ENCODE measurements at regions not wholly inside any gene's neighbourhood (a gene's known extent, or its start where the extent isn't known, plus 50 kb on each side); places are given as distances from the start of the nearest gene placed in this dataset.
A peak's percentile ranks its signal among the peaks of the same experiment; 100 is the strongest.

GRCh38 chr16:8310323-8310722 is 280.0 kb downstream of the TMEM114 start:
- DNase-seq (ENCODE audit: low read depth in 4 of 6, low spot score in 6 of 6), result peak in 2 of 6 donors; percentile 50 to 53
- H3K4me1 ChIP-seq (ENCODE audit: control insufficient read depth, insufficient read depth, low read length), result no peaks in the 10 kb centered on the region
- H3K4me3 ChIP-seq (ENCODE audit: low read depth, low read length), result no peak overlapping the region
- H3K27me3 ChIP-seq (ENCODE audit: control insufficient read depth, insufficient read depth, low read length), result no peaks in the 10 kb centered on the region
- peaks cover 2% of the 10 kb centered on the region for H3K9me3 ChIP-seq (ENCODE audit: control insufficient read depth, insufficient read depth, low read length)
- WGBS (ENCODE audit: insufficient coverage), result 10% methylated on average over 2 of the region's 6 CpGs
- H3K36me3 ChIP-seq (ENCODE audit: control insufficient read depth, insufficient read depth, low read length), result no peaks in the 10 kb centered on the region
- no peak overlapping the region for H3K27ac ChIP-seq (ENCODE audit: low read depth, low read length)

DNA sequence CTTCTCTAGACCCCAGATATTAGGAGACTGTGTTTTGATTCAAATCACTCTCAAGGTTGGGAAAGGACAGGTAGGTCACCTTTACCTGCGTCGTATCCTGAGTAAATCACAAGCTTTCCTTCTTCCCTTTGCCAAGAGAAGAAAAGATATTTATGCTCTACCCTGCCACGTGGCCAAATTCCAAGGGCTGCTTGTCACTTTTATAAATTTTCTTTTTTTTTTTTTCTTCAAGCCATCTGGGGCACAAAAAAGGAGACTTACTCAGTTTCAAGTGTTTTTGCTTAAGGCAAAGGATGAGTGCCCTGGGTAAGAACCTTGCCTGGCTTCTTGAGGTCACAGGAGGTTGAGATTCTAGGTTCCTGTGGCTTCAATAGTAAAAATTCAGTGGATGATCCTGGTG is 285.1 kb downstream of the TMEM114 start:
- Histone ChIP-seq H3K4me3 (ENCODE audit: low read depth, low read length) (no peak overlapping the region), H3K27ac (ENCODE audit: low read depth, low read length) (no peak overlapping the region), H3K27me3 (ENCODE audit: control insufficient read depth, insufficient read depth, low read length) (no peaks in the 10 kb centered on the region), H3K36me3 (ENCODE audit: control insufficient read depth, insufficient read depth, low read length) (no peaks in the 10 kb centered on the region), H3K4me1 (ENCODE audit: control insufficient read depth, insufficient read depth, low read length) (no peaks in the 10 kb centered on the region), H3K9me3 (ENCODE audit: control insufficient read depth, insufficient read depth, low read length) (peaks cover 2% of the 10 kb centered on the region)
- peak in 1 of 6 donors; percentile 66 for DNase-seq (ENCODE audit: low read depth in 4 of 6, low spot score in 6 of 6)
- WGBS (ENCODE audit: insufficient coverage), result no CpG with 5 or more reads among the region's 3 CpGs

- DNase-seq (ENCODE audit: low read depth in 4 of 6, low spot score in 6 of 6), result no peak
- Histone ChIP-seq H3K4me3 (ENCODE audit: low read depth, low read length) (no peak overlapping the region), H3K36me3 (ENCODE audit: control insufficient read depth, insufficient read depth, low read length) (no peaks in the 10 kb centered on the region), H3K9me3 (ENCODE audit: control insufficient read depth, insufficient read depth, low read length) (no peaks in the 10 kb centered on the region), H3K27ac (ENCODE audit: low read depth, low read length) (no peak overlapping the region), H3K4me1 (ENCODE audit: control insufficient read depth, insufficient read depth, low read length) (no peaks in the 10 kb centered on the region), H3K27me3 (ENCODE audit: control insufficient read depth, insufficient read depth, low read length) (no peaks in the 10 kb centered on the region)
- 90% methylated on average over 3 of the region's 5 CpGs for WGBS (ENCODE audit: insufficient coverage)
Observed at GRCh38 chr16:8299635-8300034, 290.7 kb downstream of the TMEM114 start.

DNA sequence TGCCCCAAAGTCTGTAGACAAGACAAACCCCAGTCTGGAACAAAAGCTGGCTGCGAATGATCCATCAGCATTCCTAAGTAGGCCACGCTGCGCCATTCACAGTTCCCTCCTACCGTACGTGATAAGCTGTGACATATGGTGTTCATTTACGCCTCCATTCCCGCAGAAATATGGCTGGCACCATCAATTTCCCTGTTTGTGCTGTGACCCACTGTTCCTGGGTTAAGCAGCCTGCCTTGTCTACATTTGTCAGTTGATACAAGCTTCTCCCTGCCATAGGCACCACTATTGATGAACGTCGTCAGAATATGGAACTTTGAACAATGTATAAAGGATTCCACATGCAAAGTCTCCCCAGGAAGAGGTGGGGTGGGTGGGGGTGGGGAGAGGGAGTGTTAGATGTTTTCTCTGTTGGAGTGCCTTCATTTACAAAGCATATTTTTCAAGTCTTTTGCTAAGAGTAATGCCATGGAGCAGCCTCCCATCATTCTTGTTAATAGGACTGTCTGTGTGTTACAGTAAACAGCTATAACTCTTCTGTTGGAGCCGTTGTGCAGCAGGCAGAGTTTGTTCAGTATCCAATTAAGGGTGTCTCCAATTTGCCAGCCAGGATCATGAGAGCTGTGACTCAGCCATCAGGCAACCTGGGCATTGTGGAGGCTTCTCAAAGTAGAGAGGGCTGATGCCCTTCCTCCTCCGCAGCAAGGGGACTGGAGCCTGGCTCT is 294.6 kb downstream of the TMEM114 start:
- Histone ChIP-seq H3K4me3 (ENCODE audit: low read depth, low read length) (no peak overlapping the region), H3K27me3 (ENCODE audit: control insufficient read depth, insufficient read depth, low read length) (no peaks in the 10 kb centered on the region), H3K36me3 (ENCODE audit: control insufficient read depth, insufficient read depth, low read length) (no peaks in the 10 kb centered on the region), H3K27ac (ENCODE audit: low read depth, low read length) (no peak overlapping the region), H3K4me1 (ENCODE audit: control insufficient read depth, insufficient read depth, low read length) (no peaks in the 10 kb centered on the region), H3K9me3 (ENCODE audit: control insufficient read depth, insufficient read depth, low read length) (no peaks in the 10 kb centered on the region)
- DNase-seq (ENCODE audit: low read depth in 4 of 6, low spot score in 6 of 6), result peak in 2 of 6 donors; percentile 79 to 83
- WGBS (ENCODE audit: insufficient coverage), result 47% methylated on average over 9 of the region's 11 CpGs

GRCh38 chr16:8293413-8293812 is 296.9 kb downstream of the TMEM114 start:
- H3K36me3 ChIP-seq (ENCODE audit: control insufficient read depth, insufficient read depth, low read length), result no peaks in the 10 kb centered on the region
- no peaks in the 10 kb centered on the region for H3K4me1 ChIP-seq (ENCODE audit: control insufficient read depth, insufficient read depth, low read length)
- H3K4me3 ChIP-seq (ENCODE audit: low read depth, low read length), result no peak overlapping the region
- WGBS (ENCODE audit: insufficient coverage), result 74% methylated on average over 5 of the region's 5 CpGs
- no peaks in the 10 kb centered on the region for H3K9me3 ChIP-seq (ENCODE audit: control insufficient read depth, insufficient read depth, low read length)
- H3K27ac ChIP-seq (ENCODE audit: low read depth, low read length), result no peak overlapping the region
- DNase-seq (ENCODE audit: low read depth in 4 of 6, low spot score in 6 of 6), result no peak
- no peaks in the 10 kb centered on the region for H3K27me3 ChIP-seq (ENCODE audit: control insufficient read depth, insufficient read depth, low read length)

GRCh38 chr16:8292271-8292670 is 298.0 kb downstream of the TMEM114 start:
- no peaks in the 10 kb centered on the region for H3K4me1 ChIP-seq (ENCODE audit: control insufficient read depth, insufficient read depth, low read length)
- H3K9me3 ChIP-seq (ENCODE audit: control insufficient read depth, insufficient read depth, low read length), result no peaks in the 10 kb centered on the region
- no peak overlapping the region for H3K4me3 ChIP-seq (ENCODE audit: low read depth, low read length)
- H3K27me3 ChIP-seq (ENCODE audit: control insufficient read depth, insufficient read depth, low read length), result no peaks in the 10 kb centered on the region
- no peaks in the 10 kb centered on the region for H3K36me3 ChIP-seq (ENCODE audit: control insufficient read depth, insufficient read depth, low read length)
- H3K27ac ChIP-seq (ENCODE audit: low read depth, low read length), result no peak overlapping the region
- WGBS (ENCODE audit: insufficient coverage), result 79% methylated on average over 3 of the region's 6 CpGs
- peak in 1 of 6 donors; percentile 82 for DNase-seq (ENCODE audit: low read depth in 4 of 6, low spot score in 6 of 6)

GRCh38 chr16:8286348-8286747 is 304.0 kb downstream of the TMEM114 start:
- Histone ChIP-seq H3K4me1 (ENCODE audit: control insufficient read depth, insufficient read depth, low read length) (no peaks in the 10 kb centered on the region), H3K27ac (ENCODE audit: low read depth, low read length) (no peak overlapping the region), H3K4me3 (ENCODE audit: low read depth, low read length) (no peak overlapping the region), H3K36me3 (ENCODE audit: control insufficient read depth, insufficient read depth, low read length) (no peaks in the 10 kb centered on the region), H3K9me3 (ENCODE audit: control insufficient read depth, insufficient read depth, low read length) (no peaks in the 10 kb centered on the region), H3K27me3 (ENCODE audit: control insufficient read depth, insufficient read depth, low read length) (no peaks in the 10 kb centered on the region)
- DNase-seq (ENCODE audit: low read depth in 4 of 6, low spot score in 6 of 6), result no peak
- 50% methylated on average over 1 of the region's 2 CpGs for WGBS (ENCODE audit: insufficient coverage)

GRCh38 chr16:8283195-8283594 is 307.1 kb downstream of the TMEM114 start:
- no peaks in the 10 kb centered on the region for H3K9me3 ChIP-seq (ENCODE audit: control insufficient read depth, insufficient read depth, low read length)
- no peaks in the 10 kb centered on the region for H3K4me1 ChIP-seq (ENCODE audit: control insufficient read depth, insufficient read depth, low read length)
- H3K27me3 ChIP-seq (ENCODE audit: control insufficient read depth, insufficient read depth, low read length), result no peaks in the 10 kb centered on the region
- 52% methylated on average over 2 of the region's 4 CpGs for WGBS (ENCODE audit: insufficient coverage)
- no peak overlapping the region for H3K27ac ChIP-seq (ENCODE audit: low read depth, low read length)
- H3K4me3 ChIP-seq (ENCODE audit: low read depth, low read length), result no peak overlapping the region
- peak in 1 of 6 donors; percentile 4 for DNase-seq (ENCODE audit: low read depth in 4 of 6, low spot score in 6 of 6)
- H3K36me3 ChIP-seq (ENCODE audit: control insufficient read depth, insufficient read depth, low read length), result no peaks in the 10 kb centered on the region

DNA sequence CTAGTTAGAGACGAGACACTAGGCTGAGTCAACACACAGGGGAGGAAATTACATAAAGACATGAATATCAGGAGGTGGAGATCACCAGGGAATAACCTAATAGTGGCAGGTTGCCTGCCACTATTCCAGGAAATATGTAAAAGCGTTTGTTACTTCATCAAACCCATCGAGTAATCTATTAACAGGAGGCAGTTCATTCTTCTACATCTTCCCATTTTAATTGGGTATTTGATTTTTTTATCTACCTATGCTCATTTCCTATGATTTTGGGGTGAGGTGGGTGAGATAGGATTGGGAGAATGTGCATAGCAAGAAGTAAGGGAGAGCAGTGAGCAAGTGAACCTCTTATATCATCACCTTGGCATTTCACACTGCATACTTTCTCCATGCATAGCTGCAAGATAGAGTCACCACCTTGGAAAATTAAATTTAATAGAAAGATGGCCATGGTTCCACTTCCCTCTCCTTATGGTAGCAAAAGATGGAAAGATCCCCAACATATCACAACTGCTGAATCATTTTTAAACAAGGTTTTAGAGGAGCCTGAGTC is 312.2 kb downstream of the TMEM114 start:
- Histone ChIP-seq H3K4me1 (ENCODE audit: control insufficient read depth, insufficient read depth, low read length) (no peaks in the 10 kb centered on the region), H3K27me3 (ENCODE audit: control insufficient read depth, insufficient read depth, low read length) (no peaks in the 10 kb centered on the region), H3K4me3 (ENCODE audit: low read depth, low read length) (no peak overlapping the region), H3K27ac (ENCODE audit: low read depth, low read length) (no peak overlapping the region), H3K9me3 (ENCODE audit: control insufficient read depth, insufficient read depth, low read length) (no peaks in the 10 kb centered on the region), H3K36me3 (ENCODE audit: control insufficient read depth, insufficient read depth, low read length) (no peaks in the 10 kb centered on the region)
- WGBS (ENCODE audit: insufficient coverage), result no CpG with 5 or more reads among the region's 3 CpGs
- no peak for DNase-seq (ENCODE audit: low read depth in 4 of 6, low spot score in 6 of 6)

- no peaks in the 10 kb centered on the region for H3K27me3 ChIP-seq (ENCODE audit: control insufficient read depth, insufficient read depth, low read length)
- no peaks in the 10 kb centered on the region for H3K4me1 ChIP-seq (ENCODE audit: control insufficient read depth, insufficient read depth, low read length)
- no peak overlapping the region for H3K27ac ChIP-seq (ENCODE audit: low read depth, low read length)
- H3K9me3 ChIP-seq (ENCODE audit: control insufficient read depth, insufficient read depth, low read length), result peaks cover 1% of the 10 kb centered on the region
- no peak overlapping the region for H3K4me3 ChIP-seq (ENCODE audit: low read depth, low read length)
- no peaks in the 10 kb centered on the region for H3K36me3 ChIP-seq (ENCODE audit: control insufficient read depth, insufficient read depth, low read length)
- WGBS (ENCODE audit: insufficient coverage), result no CpG with 5 or more reads among the region's 3 CpGs
- DNase-seq (ENCODE audit: low read depth in 4 of 6, low spot score in 6 of 6), result no peak
Observed at GRCh38 chr16:8271344-8271743, 319.0 kb downstream of the TMEM114 start.

Measured in spinal cord (tissue), 9 donors.